ENCODE measurements at regions not wholly inside any gene's neighbourhood (a gene's known extent, or its start where the extent isn't known, plus 50 kb on each side); places are given as distances from the start of the nearest gene placed in this dataset.

DNA sequence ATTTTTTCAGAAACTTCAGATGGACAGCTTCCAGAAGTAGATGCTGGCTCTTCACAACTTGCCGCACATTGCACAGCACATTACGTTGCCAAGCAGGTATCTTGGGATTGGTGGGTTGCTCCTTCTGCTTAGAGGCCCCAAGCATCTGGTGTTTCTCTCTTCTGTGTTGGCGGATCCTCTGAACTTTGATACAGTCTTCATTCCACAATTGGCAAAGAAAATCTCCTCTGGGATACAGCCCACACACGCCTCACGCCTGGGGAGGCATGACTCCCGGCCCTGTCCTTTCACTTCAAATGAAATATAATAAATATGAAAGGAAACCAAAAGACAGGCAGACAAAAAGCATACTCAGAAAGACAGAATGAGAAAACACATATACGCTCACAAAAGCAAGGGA, 72.3 kb upstream of the PPP2R5A start:
- Histone ChIP-seq H3K36me3 (ENCODE audit: insufficient read depth, low read length) (no peaks in the 10 kb centered on the region), H3K27me3 (ENCODE audit: insufficient read depth, low read length) (no peaks in the 10 kb centered on the region), H2AFZ (ENCODE audit: low read length) (peak overlapping the region; percentile 25), H3K4me1 (ENCODE audit: insufficient read depth, low read length) (no peaks in the 10 kb centered on the region), H3K4me2 (ENCODE audit: insufficient read depth, low read length) (peak overlapping the region; percentile 32), H4K20me1 (ENCODE audit: insufficient read depth, low read length) (no peaks in the 10 kb centered on the region), H3K9me3 (ENCODE audit: low read depth, low read length) (no peaks in the 10 kb centered on the region), H3K4me3 (ENCODE audit: insufficient read depth, low read length) (no peak overlapping the region), H3K27ac (ENCODE audit: low read depth, low read length) (no peak overlapping the region), H3K79me2 (ENCODE audit: insufficient read depth, low read length) (no peaks in the 10 kb centered on the region)
- no peak for DNase-seq (ENCODE audit: insufficient read length, low spot score, missing footprints)
- TF ChIP-seq, protein P1, sequence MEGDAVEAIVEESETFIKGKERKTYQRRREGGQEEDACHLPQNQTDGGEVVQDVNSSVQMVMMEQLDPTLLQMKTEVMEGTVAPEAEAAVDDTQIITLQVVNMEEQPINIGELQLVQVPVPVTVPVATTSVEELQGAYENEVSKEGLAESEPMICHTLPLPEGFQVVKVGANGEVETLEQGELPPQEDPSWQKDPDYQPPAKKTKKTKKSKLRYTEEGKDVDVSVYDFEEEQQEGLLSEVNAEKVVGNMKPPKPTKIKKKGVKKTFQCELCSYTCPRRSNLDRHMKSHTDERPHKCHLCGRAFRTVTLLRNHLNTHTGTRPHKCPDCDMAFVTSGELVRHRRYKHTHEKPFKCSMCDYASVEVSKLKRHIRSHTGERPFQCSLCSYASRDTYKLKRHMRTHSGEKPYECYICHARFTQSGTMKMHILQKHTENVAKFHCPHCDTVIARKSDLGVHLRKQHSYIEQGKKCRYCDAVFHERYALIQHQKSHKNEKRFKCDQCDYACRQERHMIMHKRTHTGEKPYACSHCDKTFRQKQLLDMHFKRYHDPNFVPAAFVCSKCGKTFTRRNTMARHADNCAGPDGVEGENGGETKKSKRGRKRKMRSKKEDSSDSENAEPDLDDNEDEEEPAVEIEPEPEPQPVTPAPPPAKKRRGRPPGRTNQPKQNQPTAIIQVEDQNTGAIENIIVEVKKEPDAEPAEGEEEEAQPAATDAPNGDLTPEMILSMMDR (IDR thresholded peaks at IDR 0.05; ENCODE audit: extremely low read depth, low read depth, low read length) = no peak

DNA sequence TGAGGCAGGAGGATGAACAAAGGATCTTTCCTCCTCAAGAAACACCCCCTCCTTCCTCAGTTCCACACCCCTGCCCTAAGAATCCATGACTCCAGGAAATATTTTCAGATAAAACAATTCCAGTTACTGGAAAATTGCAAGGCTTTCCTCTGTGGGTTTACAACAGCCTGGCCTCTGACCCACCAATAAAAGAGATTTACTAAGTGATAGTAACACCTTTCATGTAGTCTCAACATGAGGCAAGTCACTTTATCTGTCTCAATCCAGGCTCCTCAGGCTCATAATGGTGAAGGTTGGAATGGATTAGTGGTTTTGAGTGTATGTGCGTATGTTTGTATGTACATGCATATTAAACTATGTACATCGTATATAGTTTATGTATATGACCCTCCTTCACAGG, 71.4 kb upstream of the PPP2R5A start:
- no peak overlapping the region for H2AFZ ChIP-seq (ENCODE audit: low read length)
- no peaks in the 10 kb centered on the region for H3K79me2 ChIP-seq (ENCODE audit: insufficient read depth, low read length)
- no peaks in the 10 kb centered on the region for H3K27me3 ChIP-seq (ENCODE audit: insufficient read depth, low read length)
- TF ChIP-seq, protein P1 (IDR thresholded peaks at IDR 0.05; ENCODE audit: extremely low read depth, low read depth, low read length) = no peak
- no peak for DNase-seq (ENCODE audit: insufficient read length, low spot score, missing footprints)
- H3K27ac ChIP-seq (ENCODE audit: low read depth, low read length) = no peak overlapping the region
- H3K36me3 ChIP-seq (ENCODE audit: insufficient read depth, low read length) = no peaks in the 10 kb centered on the region
- H4K20me1 ChIP-seq (ENCODE audit: insufficient read depth, low read length) = no peaks in the 10 kb centered on the region
- H3K9me3 ChIP-seq (ENCODE audit: low read depth, low read length) = no peaks in the 10 kb centered on the region
- no peak overlapping the region for H3K4me3 ChIP-seq (ENCODE audit: insufficient read depth, low read length)
- no peak overlapping the region for H3K4me2 ChIP-seq (ENCODE audit: insufficient read depth, low read length)
- H3K4me1 ChIP-seq (ENCODE audit: insufficient read depth, low read length) = peaks cover 7% of the 10 kb centered on the region

DNA sequence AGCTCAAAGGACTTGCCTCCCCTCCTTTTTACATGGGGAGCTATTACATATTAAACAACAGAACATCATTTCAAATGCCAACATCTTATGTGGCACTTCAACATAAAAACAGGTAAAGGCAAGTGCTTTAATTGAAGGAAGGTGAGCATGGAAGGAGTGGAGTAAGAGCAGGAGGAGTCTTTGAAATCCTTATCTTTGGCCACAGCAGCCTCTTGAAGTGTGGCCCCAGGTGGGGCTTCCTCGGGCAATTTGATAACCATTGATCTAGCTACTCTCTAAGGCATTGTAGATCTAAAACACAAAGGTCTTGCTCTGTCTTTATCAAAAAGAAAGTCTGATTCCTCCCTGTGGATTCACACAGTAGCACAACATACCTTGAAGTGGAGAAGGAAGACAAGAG, 70.9 kb upstream of the PPP2R5A start:
- no peaks in the 10 kb centered on the region for H3K27me3 ChIP-seq (ENCODE audit: insufficient read depth, low read length)
- H3K4me2 ChIP-seq (ENCODE audit: insufficient read depth, low read length) = no peak overlapping the region
- no peak overlapping the region for H2AFZ ChIP-seq (ENCODE audit: low read length)
- H3K79me2 ChIP-seq (ENCODE audit: insufficient read depth, low read length) = no peaks in the 10 kb centered on the region
- no peak overlapping the region for H3K27ac ChIP-seq (ENCODE audit: low read depth, low read length)
- peaks cover 7% of the 10 kb centered on the region for H3K4me1 ChIP-seq (ENCODE audit: insufficient read depth, low read length)
- DNase-seq (ENCODE audit: insufficient read length, low spot score, missing footprints) = no peak
- no peaks in the 10 kb centered on the region for H3K36me3 ChIP-seq (ENCODE audit: insufficient read depth, low read length)
- H3K9me3 ChIP-seq (ENCODE audit: low read depth, low read length) = no peaks in the 10 kb centered on the region
- H4K20me1 ChIP-seq (ENCODE audit: insufficient read depth, low read length) = no peaks in the 10 kb centered on the region
- TF ChIP-seq, protein P1 (IDR thresholded peaks at IDR 0.05; ENCODE audit: extremely low read depth, low read depth, low read length) = no peak
- no peak overlapping the region for H3K4me3 ChIP-seq (ENCODE audit: insufficient read depth, low read length)

DNA sequence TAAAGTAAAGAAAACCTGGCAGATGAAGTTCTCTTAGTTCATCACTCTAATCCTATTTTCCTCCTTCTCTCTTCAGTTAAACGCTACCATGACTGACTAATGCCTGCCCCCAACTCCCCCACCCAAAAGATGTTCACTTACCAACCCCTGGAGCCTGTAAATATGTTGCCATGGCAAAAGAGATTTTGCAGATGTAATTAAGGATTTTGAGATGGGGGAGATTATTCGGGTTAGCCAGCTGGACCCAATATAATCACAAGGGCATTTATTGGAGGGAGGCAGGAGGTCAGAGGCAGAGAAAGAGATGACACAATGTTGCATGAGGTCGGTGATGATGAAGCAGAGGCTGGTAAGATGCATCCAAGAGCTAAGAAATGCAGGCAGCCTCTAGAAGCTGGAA, 69.3 kb upstream of the PPP2R5A start:
- TF ChIP-seq, protein P1 (IDR thresholded peaks at IDR 0.05; ENCODE audit: extremely low read depth, low read depth, low read length) = no peak
- H3K27me3 ChIP-seq (ENCODE audit: insufficient read depth, low read length) = peaks cover 3% of the 10 kb centered on the region
- H3K36me3 ChIP-seq (ENCODE audit: insufficient read depth, low read length) = no peaks in the 10 kb centered on the region
- no peaks in the 10 kb centered on the region for H3K9me3 ChIP-seq (ENCODE audit: low read depth, low read length)
- no peak overlapping the region for H2AFZ ChIP-seq (ENCODE audit: low read length)
- no peak overlapping the region for H3K4me3 ChIP-seq (ENCODE audit: insufficient read depth, low read length)
- H3K4me2 ChIP-seq (ENCODE audit: insufficient read depth, low read length) = no peak overlapping the region
- DNase-seq (ENCODE audit: insufficient read length, low spot score, missing footprints) = no peak
- peaks cover 7% of the 10 kb centered on the region for H3K4me1 ChIP-seq (ENCODE audit: insufficient read depth, low read length)
- no peaks in the 10 kb centered on the region for H3K79me2 ChIP-seq (ENCODE audit: insufficient read depth, low read length)
- H3K27ac ChIP-seq (ENCODE audit: low read depth, low read length) = no peak overlapping the region
- H4K20me1 ChIP-seq (ENCODE audit: insufficient read depth, low read length) = no peaks in the 10 kb centered on the region
